PC-9 (cell line): ENCODE measurements at regions not wholly inside any gene's neighbourhood (a gene's known extent, or its start where the extent isn't known, plus 50 kb on each side); places are given as distances from the start of the nearest gene placed in this dataset.

Experiments
- CTCF ChIP-seq: fragments of 200-600 bp; sonication (generic); conservative IDR thresholded peaks from 2 replicates; pipeline ENCODE4 v1.6.1; 2017; ENCODE audit warnings: mixed run types, antibody characterized with exemption, mild to moderate bottlenecking, moderate library complexity
- EZH2 ChIP-seq: fragments of 200-600 bp; sonication (generic); IDR thresholded peaks from 2 replicates; pipeline ENCODE4 v1.8.0; 2017; ENCODE audit warnings: antibody characterized with exemption, low read depth

- TF ChIP-seq EZH2 (no peak), CTCF (no peak)
These were observed 62.6 kb upstream of the RAB12 start for GRCh38 chr18:8546677-8547076.
